ENCODE measurements at regions not wholly inside any gene's neighbourhood (a gene's known extent, or its start where the extent isn't known, plus 50 kb on each side); places are given as distances from the start of the nearest gene placed in this dataset.

GRCh38 chr2:176638167-176639015 is 369.1 kb downstream of the MTX2 start:
- TF ChIP-seq CTCF (conservative IDR thresholded peaks at IDR 0.05; ENCODE audit: low read depth, low read length) (peak; percentile 78), EZH2 (IDR thresholded peaks at IDR 0.05; ENCODE audit: borderline replicate concordance, low read depth, low read length, poor library complexity, severe bottlenecking) (no peak)
